ENCODE measurements at regions not wholly inside any gene's neighbourhood (a gene's known extent, or its start where the extent isn't known, plus 50 kb on each side); places are given as distances from the start of the nearest gene placed in this dataset.

DNA sequence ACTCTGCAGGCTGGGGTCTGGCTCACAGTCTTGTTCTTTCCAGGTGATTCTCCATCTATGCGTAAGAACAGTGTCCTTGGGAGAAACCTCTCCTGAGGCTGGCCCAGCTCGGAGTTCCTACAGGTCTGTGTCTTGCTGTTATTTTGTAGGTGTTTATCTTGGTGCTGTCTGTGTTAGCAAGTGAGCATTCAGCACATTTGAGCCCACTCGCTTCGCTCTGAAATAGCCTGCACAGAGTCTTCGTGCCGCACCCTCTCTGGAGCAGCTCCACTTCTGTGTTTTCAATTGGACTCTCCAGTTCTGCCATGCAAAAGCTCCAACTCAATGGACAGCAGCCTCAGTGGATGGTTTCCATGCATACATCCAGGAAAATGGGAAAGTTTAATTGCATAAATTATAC is 378.2 kb upstream of the ST6GAL2 start:
- H3K9me3 ChIP-seq = no peaks in the 10 kb centered on the region
- no peak for ATAC-seq
- no peaks in the 10 kb centered on the region for H3K36me3 ChIP-seq (ENCODE audit: insufficient read depth in 1 of 2, low read depth in 1 of 2)
- no peak overlapping the region for H3K27ac ChIP-seq
- 91 to 95% (median 92%) methylated on average over 6 of the region's 6 CpGs for WGBS, 3 donors
- no peak overlapping the region for H3K4me3 ChIP-seq
- intact Hi-C loops (cut with DNase I) = no loop called here
- no peaks in the 10 kb centered on the region for H3K4me1 ChIP-seq
- DNase-seq = no peak
- TF ChIP-seq, protein P1, sequence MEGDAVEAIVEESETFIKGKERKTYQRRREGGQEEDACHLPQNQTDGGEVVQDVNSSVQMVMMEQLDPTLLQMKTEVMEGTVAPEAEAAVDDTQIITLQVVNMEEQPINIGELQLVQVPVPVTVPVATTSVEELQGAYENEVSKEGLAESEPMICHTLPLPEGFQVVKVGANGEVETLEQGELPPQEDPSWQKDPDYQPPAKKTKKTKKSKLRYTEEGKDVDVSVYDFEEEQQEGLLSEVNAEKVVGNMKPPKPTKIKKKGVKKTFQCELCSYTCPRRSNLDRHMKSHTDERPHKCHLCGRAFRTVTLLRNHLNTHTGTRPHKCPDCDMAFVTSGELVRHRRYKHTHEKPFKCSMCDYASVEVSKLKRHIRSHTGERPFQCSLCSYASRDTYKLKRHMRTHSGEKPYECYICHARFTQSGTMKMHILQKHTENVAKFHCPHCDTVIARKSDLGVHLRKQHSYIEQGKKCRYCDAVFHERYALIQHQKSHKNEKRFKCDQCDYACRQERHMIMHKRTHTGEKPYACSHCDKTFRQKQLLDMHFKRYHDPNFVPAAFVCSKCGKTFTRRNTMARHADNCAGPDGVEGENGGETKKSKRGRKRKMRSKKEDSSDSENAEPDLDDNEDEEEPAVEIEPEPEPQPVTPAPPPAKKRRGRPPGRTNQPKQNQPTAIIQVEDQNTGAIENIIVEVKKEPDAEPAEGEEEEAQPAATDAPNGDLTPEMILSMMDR (IDR thresholded peaks at IDR 0.05) = no peak
- no peaks in the 10 kb centered on the region for H3K27me3 ChIP-seq (ENCODE audit: insufficient read depth in 3 of 3, low read length in 2 of 3)

DNA sequence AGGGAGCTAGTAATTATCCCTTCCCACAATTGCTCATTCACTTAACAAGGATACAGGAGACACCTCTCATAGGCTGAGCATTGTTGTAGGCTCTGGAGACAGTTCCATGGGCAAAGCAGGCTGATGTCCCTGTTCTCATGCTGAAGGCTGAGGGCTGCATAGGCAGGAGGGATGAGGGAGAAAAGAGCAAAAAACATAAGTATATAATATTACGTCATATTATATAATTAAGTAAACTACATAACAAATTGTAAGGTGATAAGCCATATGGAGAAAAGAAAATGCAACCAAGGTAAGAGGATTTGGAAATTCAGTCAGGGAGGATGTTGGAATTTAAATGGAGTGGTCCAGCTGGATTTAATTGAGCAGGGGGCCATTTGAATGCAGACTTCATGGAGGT is 380.6 kb upstream of the ST6GAL2 start:
- no peak overlapping the region for H3K27ac ChIP-seq
- H3K9me3 ChIP-seq = no peaks in the 10 kb centered on the region
- DNase-seq (no peak), ATAC-seq (no peak)
- WGBS, 3 donors = 88 to 100% (median 94%) methylated on average over 1 of the region's 1 CpG
- no peaks in the 10 kb centered on the region for H3K27me3 ChIP-seq (ENCODE audit: insufficient read depth in 3 of 3, low read length in 2 of 3)
- intact Hi-C loops (cut with DNase I) = no loop called here
- H3K36me3 ChIP-seq (ENCODE audit: insufficient read depth in 1 of 2, low read depth in 1 of 2) = no peaks in the 10 kb centered on the region
- no peaks in the 10 kb centered on the region for H3K4me1 ChIP-seq
- H3K4me3 ChIP-seq = no peak overlapping the region
- TF ChIP-seq, protein P1 (IDR thresholded peaks at IDR 0.05) = no peak

DNA sequence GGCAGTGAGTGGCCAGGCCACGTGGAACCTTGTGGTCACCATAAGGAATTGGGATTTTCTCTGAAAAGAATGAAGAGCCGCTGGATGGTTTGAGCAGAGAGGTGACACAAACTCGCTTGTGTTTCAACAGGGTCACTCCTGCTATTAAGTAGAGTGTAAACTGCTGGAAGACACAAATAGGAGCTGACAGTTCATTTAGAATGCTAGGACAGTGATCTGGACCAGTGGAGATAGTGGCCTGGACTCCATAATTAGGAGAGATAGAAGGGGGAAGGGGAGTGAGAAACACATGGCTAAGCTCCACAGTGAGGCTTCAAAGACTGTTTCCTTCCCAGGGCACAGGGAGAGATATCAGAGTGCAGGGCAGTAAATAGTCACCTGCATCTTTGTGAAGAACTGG is 381.1 kb upstream of the ST6GAL2 start:
- H3K4me3 ChIP-seq = no peak overlapping the region
- ATAC-seq (no peak), DNase-seq (no peak)
- intact Hi-C loops (cut with DNase I) = no loop called here
- H3K27me3 ChIP-seq (ENCODE audit: insufficient read depth in 3 of 3, low read length in 2 of 3) = no peaks in the 10 kb centered on the region
- TF ChIP-seq, protein P1 (IDR thresholded peaks at IDR 0.05) = no peak
- 80 to 89% (median 81%) methylated on average over 3 of the region's 3 CpGs for WGBS, 3 donors
- no peaks in the 10 kb centered on the region for H3K9me3 ChIP-seq
- no peaks in the 10 kb centered on the region for H3K36me3 ChIP-seq (ENCODE audit: insufficient read depth in 1 of 2, low read depth in 1 of 2)
- no peak overlapping the region for H3K27ac ChIP-seq
- H3K4me1 ChIP-seq = no peaks in the 10 kb centered on the region

DNA sequence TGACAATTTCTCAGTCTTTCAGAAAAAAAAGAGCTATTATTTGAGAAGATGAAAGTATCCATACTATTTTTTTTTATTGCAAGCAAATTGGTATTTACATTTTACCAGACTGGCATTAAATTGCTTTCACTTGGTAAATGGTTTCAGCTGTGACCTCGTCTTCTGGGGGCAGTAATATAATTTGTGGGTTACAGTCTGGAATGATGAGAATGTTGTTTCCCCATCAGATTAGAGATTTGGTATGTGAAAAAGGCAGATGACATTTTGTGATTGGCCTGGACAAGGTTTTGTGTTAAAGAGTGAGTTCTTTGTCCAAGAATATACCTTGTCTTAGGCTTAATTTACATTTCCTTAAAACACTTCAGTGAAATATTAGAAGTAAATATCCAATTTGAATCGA is 390.1 kb upstream of the ST6GAL2 start:
- WGBS, 3 donors = 21 to 33% (median 31%) methylated on average over 2 of the region's 2 CpGs
- TF ChIP-seq, protein P1 (IDR thresholded peaks at IDR 0.05) = no peak
- Histone ChIP-seq H3K27ac (no peak overlapping the region), H3K4me3 (no peak overlapping the region), H3K27me3 (ENCODE audit: insufficient read depth in 3 of 3, low read length in 2 of 3) (no peaks in the 10 kb centered on the region), H3K9me3 (no peaks in the 10 kb centered on the region), H3K4me1 (no peaks in the 10 kb centered on the region), H3K36me3 (ENCODE audit: insufficient read depth in 1 of 2, low read depth in 1 of 2) (no peaks in the 10 kb centered on the region)
- intact Hi-C loops (cut with DNase I) = no loop called here
- DNase-seq = no peak
- ATAC-seq = no peak

DNA sequence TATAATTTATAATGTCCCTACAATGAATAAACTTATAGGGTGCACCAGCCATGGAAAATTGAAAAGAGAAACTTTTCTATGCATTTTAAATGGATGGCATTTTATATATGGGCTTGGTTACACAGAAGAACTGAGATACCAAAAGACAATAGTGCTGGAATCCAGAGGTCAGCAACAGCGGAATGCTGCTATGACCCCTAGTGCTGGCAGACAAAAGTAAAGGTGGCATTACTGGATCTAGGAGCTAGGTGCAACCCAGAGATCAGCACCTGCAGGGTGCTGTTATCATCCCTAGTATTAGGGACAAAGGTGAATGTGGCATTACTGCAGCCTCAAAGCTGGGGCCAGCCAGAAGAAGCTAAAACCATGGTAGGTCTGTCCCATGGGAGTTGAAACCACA is 392.7 kb upstream of the ST6GAL2 start:
- Histone ChIP-seq H3K4me1 (no peaks in the 10 kb centered on the region), H3K4me3 (no peak overlapping the region), H3K27me3 (ENCODE audit: insufficient read depth in 3 of 3, low read length in 2 of 3) (no peaks in the 10 kb centered on the region), H3K36me3 (ENCODE audit: insufficient read depth in 1 of 2, low read depth in 1 of 2) (no peaks in the 10 kb centered on the region), H3K27ac (no peak overlapping the region), H3K9me3 (no peaks in the 10 kb centered on the region)
- ATAC-seq (no peak), DNase-seq (no peak)
- intact Hi-C loops (cut with DNase I) = no loop called here
- TF ChIP-seq, protein P1 (IDR thresholded peaks at IDR 0.05) = no peak
- WGBS, 3 donors = 91 to 94% (median 92%) methylated on average over 1 of the region's 1 CpG

Data from psoas muscle (tissue), 7 donors.